ACHN (cell line): ENCODE measurements at regions not wholly inside any gene's neighbourhood (a gene's known extent, or its start where the extent isn't known, plus 50 kb on each side); places are given as distances from the start of the nearest gene placed in this dataset.

Experiments
- DNase-seq: peaks from one replicate; pipeline ENCODE4 v3.0.0-alpha.2; 2015
- in situ Hi-C: cut with HindIII; loops from 2 replicates; pipeline ENCODE4 v1.10.0; 2017; ENCODE audit warnings: low sequenced_read_pairs, low pct_ligation_motif_present, low pct_unique_long_range_greater_than_20kb

- DNase-seq, result no peak
- in situ Hi-C loops, result no loop called here
Measured at GRCh38 chr18:39033312-39033711, 1467.7 kb upstream of the CELF4 start.

GRCh38 chr18:39031647-39032046 lies 1466.0 kb upstream of the CELF4 start:
- in situ Hi-C loops, result no loop called here
- no peak for DNase-seq

GRCh38 chr18:39030124-39030655 lies 1464.6 kb upstream of the CELF4 start:
- DNase-seq, result no peak
- in situ Hi-C loops, result no loop called here

- DNase-seq, result no peak
Measured at GRCh38 chr18:39025531-39025930, 1459.9 kb upstream of the CELF4 start.

GRCh38 chr18:39019989-39020388 lies 1454.4 kb upstream of the CELF4 start:
- no peak for DNase-seq
- in situ Hi-C loops, result no loop called here

More at GRCh38 chr18:39025531-39025930, 1459.9 kb upstream of the CELF4 start:
- in situ Hi-C loops, result no loop called here

- no peak for DNase-seq
- in situ Hi-C loops, result no loop called here
Measured at GRCh38 chr18:39007031-39007902, 1441.7 kb upstream of the CELF4 start.

GRCh38 chr18:38996056-38996455 lies 1430.5 kb upstream of the CELF4 start:
- no peak for DNase-seq
- in situ Hi-C loops, result no loop called here

GRCh38 chr18:38993342-38993741 lies 1427.7 kb upstream of the CELF4 start:
- in situ Hi-C loops, result no loop called here
- no peak for DNase-seq

GRCh38 chr18:38984968-38985367 lies 1419.4 kb upstream of the CELF4 start:
- DNase-seq, result no peak
- in situ Hi-C loops, result no loop called here

GRCh38 chr18:38982072-38982471 lies 1416.5 kb upstream of the CELF4 start:
- in situ Hi-C loops, result no loop called here
- DNase-seq, result no peak

GRCh38 chr18:38981389-38981788 lies 1415.8 kb upstream of the CELF4 start:
- no peak for DNase-seq
- in situ Hi-C loops, result no loop called here

GRCh38 chr18:38980420-38980819 lies 1414.8 kb upstream of the CELF4 start:
- in situ Hi-C loops, result no loop called here
- no peak for DNase-seq

GRCh38 chr18:38972571-38972970 lies 1407.0 kb upstream of the CELF4 start:
- no peak for DNase-seq
- in situ Hi-C loops, result no loop called here

GRCh38 chr18:38971881-38972280 lies 1406.3 kb upstream of the CELF4 start:
- no peak for DNase-seq
- in situ Hi-C loops, result no loop called here

- in situ Hi-C loops, result no loop called here
- no peak for DNase-seq
Measured at GRCh38 chr18:38966841-38967240, 1401.2 kb upstream of the CELF4 start.

GRCh38 chr18:38963943-38964660 lies 1398.5 kb upstream of the CELF4 start:
- in situ Hi-C loops, result no loop called here
- no peak for DNase-seq

GRCh38 chr18:38961880-38962279 lies 1396.3 kb upstream of the CELF4 start:
- no peak for DNase-seq
- in situ Hi-C loops, result no loop called here

GRCh38 chr18:38957736-38958135 lies 1392.1 kb upstream of the CELF4 start:
- DNase-seq, result no peak
- in situ Hi-C loops, result no loop called here

GRCh38 chr18:38956068-38956467 lies 1390.5 kb upstream of the CELF4 start:
- in situ Hi-C loops, result no loop called here
- DNase-seq, result no peak

GRCh38 chr18:38951633-38952032 lies 1386.0 kb upstream of the CELF4 start:
- DNase-seq, result no peak
- in situ Hi-C loops, result no loop called here
